SKM-1 (cell line): ENCODE measurements at regions not wholly inside any gene's neighbourhood (a gene's known extent, or its start where the extent isn't known, plus 50 kb on each side); places are given as distances from the start of the nearest gene placed in this dataset.

Source experiments
- DNase-seq: peaks from one replicate; lab custom pipeline; 2025; ENCODE audit not compliant: unreplicated experiment; lab: John Stamatoyannopoulos, UW

DNA sequence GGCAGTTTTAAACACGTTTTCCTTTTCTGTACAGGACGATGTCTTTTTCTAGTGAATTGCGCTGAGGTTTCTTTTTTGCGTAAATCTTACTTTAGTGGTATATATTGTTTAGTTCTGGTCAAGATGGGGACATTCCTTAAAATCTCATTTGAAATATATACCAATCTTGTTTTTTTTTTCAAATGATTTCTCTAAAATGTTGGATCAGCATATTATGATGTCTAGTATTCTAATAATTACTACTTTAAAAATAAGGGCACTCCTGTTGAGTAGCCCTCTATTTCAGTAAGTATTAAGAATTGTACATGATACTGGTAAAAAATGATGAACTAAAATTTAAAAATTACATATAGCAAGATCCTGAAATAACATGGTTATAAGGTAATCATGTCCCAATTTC, 224.1 kb upstream of the ARHGAP24 start:
- DNase-seq, result no peak

DNA sequence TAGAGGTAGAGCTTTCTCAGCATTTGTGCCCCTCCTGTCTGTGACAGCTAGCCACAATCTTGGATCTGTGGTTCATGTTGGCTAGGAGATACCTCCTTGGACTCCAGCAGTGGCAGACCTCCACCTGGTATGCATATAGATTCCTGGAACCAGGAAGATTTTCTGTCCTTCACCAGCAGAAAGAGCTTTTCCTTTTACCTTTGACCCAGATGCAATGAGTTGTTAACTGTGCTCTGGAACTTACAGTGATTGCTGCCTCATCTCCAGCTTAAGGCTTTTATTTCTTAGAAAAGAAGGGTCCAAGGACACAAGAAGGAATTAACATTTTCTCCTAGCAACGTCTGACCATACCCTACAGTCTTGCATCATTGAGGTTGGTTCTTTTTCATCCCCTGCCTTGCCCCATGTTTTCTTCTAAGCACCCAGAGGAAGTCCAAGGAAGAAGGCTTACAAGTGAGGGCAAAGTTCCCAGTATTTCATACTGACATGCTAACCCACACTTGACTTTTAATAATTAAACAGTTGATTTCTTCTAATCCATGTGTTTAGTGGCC, 217.1 kb upstream of the ARHGAP24 start:
- no peak for DNase-seq

DNA sequence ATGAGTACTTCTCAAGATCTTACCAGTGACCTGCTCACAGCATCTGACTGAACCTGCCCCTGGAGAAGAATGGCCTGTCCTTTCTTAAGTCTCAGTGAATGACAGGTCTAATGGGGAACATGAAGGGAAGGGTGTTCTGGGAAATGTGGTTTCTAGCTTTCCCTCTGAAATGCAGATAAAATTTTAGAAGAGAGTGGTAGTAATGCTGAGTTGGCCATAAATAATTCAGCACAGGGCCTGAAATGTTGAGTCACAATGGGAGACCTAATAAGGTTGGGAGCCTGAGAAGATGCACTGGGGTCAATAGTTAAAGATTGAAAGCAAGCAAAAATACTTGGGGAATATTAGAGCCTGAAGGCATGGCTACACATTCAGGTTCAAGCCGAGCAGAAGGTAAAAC, 214.9 kb upstream of the ARHGAP24 start:
- no peak for DNase-seq

DNA sequence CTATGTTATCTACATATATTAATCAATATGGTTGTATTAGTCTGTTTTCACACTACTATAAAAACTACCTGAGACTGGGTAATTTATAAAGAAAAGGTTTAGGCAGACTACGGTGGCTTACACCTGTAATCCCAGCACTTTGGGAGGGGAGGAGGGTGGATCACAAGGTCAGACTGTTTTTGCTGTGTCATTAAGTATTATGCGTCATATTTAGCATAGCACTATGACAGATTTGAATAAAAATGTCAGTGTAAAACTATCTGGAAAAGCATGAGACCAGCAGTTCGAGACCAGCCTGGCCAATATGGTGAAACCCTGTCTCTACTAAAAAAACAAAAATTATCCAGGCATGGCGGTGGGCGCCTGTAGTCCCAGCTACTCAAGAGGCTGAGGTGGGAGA, 209.7 kb upstream of the ARHGAP24 start:
- DNase-seq, result no peak

DNA sequence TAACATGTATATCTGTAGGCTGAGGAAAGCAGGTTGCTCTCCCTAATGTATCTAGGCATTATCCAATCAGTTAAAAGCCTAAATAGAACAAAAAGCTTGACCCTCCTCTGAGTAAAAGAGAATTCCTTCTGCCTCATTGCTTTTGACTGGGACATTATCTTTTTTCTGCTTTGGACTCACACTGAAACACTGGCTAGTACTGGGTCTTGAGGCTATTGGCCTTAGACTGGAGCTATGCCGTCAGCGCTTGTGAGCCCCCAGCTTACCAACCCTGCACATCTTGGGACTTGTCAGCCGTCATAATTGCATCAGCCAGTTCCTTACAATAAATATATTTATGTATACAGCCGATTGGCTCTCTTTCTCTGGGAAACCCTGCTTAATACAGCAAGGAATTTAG, 206.8 kb upstream of the ARHGAP24 start:
- DNase-seq, result no peak

DNA sequence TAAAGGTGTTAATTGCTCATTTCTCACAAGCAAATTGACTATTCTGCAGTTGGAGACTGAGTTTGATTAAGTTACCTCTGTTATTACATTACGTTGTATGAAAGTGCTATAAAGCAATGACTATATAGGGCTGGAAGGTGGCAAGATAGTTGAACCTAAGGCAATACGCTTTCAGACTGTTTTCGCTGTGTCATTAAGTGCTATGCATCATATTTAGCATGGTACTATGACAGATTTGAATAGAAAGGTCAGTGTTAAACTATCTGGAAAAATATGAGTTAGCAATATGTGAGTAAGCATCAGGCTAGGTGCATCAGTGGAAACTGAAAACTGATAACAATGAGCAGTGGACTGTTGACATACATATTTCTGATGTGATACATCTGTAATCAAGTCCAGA, 206.0 kb upstream of the ARHGAP24 start:
- DNase-seq, result no peak

DNA sequence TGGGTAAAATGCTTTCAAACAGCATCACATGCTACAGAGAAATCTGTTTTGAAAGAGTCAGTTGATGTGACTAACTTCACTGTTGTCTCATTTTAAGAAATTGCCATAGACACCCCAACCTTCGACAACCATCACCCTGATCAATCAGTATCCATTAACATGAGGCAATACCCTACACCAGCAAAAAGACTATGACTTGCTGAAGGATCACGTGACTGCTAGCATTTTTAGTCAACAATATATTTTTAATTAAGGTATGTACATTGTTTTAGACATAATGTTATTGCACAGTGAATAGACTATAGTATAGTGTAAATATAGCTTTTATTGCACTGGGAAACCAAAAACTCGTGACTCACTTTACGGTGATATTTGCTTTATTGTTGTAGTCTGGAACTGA, 200.0 kb upstream of the ARHGAP24 start:
- DNase-seq, result no peak

DNA sequence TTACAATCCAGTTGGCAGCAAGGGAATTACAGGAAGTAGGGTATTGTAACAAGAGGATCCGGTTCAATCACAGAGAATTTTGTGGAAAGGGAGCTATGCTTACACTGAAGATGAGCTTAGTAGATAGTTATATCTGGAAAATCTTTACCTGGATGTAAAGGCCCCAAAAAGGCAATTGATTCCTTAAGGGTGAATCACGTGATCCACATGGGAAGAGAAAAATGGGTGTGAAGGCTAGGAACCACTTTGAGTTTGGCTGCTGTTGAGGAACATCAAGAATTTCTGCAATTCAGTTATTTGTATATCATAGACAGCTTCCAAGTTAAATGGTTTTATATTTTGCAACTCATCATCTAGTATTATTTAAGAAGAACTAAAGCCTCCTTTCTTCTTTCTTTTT, 194.0 kb upstream of the ARHGAP24 start:
- no peak for DNase-seq

DNA sequence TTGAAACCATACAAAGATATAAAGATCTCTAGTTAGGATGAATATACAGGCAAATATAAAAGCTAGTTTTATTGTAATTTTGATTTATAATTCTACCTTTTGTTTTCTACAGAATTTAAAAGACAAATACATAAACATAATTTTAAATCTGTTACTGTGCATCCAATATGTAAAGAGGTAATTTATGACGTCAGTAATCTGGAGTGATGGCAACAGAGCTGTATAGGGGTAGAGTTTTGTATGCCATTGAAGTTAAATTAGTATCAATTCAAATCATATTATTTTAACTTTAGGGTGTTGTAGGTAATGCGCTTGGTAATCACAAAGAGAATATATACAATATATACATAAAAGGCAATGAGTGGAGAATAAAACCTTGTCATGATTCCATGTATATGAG, 183.7 kb upstream of the ARHGAP24 start:
- no peak for DNase-seq

DNA sequence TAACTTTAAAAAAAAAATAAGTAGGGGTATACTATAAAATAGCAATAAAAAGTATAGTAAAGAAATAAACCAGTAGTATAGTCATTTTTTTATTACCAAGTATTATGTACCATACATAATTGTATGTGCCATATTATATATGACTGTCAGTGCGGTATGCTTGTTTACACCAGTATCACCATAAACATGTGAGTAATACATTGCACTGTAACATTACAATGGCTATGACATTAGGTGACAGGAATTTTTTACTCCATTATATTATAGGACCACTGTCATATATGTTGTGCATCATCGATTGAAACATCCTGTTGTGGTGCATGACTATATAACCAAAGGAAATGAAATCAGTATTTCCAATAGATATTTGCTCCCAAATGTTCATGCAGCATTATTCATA, 176.9 kb upstream of the ARHGAP24 start:
- DNase-seq, result no peak

DNA sequence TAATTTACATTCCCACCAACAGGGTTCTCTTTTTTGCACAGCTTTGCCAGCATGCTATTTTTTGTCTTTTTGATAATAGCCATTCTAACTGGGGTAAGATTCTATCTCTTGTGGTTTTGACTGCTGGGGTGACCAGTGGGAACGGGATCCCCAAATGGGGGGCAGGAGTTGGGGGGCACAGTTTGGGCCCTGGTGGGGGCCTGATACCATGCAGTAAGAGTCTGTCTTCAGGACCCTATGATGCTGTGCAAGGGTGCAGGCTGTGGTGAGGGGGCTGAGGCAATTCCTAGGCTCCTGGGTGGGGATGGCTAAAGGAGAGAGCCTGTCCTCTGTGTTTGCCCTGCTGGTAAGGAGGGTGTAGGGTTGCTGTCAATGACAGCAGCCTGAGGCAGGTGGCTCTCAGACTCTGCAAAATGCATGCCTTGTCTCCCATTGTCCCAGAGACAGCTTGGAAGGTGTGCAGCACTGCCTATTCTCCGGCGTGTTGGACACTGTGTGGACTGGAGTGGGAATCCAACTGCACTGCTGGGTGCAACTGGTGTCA, 172.7 kb upstream of the ARHGAP24 start:
- DNase-seq, result no peak

DNA sequence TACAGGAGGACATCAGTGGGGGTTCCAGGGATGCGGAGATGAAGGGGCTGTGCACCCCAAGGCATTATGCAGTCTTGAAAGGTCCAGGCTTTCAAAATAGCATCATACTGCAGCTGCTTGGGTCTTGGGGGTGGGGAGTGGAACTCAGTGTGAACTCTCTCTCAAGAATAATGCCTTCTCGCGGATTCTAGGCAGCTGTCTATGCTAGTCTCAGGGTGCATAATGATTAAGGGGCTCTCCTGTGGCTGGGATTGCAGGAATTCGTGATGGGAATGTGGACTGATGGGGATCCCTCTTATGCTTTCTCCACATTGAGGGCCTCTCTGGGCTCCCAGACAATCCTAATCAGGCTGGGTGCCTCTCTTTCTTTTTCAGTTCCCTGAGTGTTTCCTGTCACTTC, 172.2 kb upstream of the ARHGAP24 start:
- no peak for DNase-seq

DNA sequence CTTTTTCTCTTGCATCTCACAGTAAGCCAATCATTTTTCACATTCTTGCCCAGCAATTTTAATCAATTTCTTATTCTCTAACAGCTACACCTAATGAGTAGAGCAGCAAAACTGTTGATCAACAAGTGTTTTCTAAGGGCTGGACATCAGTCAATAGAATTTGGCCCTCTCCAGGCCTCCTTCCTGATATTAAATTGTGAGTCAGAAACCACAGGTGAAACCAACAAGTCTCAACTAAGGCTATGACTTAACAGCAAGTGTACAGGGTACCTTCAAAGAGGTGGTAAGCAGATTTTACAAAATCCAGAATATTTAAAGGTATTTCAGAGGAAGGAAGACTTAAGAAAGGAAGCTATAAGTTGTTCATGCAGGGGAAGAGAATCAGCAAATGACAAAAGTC, 156.5 kb upstream of the ARHGAP24 start:
- no peak for DNase-seq

DNA sequence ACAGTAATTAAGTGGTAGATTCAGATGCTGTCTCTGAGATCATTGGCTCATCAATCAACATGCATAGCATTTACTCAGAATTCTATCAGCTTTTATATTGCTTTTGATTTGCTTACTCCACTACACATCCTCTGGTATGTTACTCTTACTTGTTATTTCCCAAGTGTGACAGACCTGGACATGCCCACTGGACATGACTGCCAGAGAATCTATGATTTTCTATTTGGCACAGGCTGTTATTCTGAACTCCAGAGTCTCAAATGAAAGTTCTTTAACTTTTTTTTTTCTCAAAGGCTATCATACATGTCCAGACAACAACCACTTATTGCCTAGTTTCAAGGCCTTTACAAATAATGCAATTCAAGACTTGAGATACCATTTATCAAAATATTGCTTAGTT, 116.1 kb upstream of the ARHGAP24 start:
- DNase-seq, result no peak

DNA sequence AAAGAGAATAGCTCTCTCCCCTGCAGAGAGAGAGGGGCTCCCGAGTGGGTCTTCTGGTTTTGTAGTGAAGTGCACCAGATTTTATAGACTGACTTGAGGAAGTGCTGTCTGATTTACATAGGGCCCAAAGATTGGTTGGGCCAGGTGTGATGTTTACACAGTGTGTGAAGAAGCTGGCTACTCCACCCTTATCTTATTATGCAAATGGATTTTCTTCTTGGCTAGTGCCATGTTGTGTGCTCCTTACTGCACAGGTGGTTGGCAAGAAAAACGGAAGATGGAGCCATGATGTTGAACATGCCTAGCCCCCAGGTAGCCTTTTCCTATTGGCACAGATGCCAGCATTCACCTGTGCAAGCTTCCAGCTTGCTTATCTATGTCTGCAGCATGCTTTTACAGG, 112.4 kb upstream of the ARHGAP24 start:
- no peak for DNase-seq

DNA sequence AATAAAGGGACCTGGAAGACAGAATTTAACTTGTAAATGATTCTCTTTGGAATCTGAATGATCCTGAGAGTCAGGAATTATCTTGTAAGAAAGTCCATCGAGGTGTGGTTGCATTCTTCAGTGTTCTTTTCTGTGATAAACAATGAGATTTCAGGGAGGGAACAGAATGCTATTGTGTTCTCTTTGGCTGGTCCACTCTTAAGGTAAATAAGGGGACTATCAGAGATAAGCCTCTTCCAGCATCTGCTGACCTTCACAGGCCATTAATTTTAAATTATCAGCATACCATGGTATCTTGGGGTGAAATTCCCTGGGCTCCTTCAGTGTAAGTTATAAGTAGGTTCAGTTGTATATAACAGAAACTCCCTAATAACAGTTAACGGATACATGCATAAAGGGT, 107.1 kb upstream of the ARHGAP24 start:
- no peak for DNase-seq

DNA sequence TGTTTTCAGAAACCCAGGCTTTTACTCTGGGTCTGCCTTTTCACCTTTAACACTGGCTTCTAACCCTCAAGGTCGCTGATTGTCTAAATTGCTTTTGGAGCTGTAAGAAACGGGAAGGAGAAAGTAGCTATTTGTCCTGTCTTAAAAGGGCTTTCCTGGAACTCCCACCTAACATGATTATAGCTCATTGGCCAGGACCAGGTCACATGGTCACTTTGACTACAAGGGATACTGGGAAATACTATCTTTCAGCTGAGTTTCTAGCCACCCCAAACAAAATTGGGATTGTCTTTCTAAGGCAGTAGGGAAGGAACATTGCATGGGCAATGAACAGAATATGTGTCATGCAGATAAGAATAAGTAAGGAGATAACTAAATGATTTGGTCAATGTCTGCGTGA, 106.7 kb upstream of the ARHGAP24 start:
- DNase-seq, result no peak

DNA sequence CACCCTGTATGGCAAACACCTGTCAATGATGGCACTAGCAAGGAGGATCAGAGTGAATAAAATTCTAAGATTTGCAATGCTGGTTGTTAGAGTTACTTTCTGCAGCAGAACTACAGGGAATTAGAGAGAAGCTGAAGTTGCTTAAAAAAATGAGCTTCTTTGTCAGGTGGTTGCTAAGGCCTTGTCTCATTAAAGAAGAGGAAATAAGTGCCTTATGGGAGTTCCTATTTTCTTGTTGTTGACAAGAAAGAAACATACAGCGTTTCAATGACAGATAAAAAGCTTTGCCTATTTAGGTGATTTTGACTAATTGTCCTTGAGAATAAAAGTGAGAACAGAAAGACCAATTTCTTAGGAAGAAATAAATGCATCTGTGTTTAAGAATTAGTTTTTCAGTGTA, 106.0 kb upstream of the ARHGAP24 start:
- DNase-seq, result peak; percentile 24

DNA sequence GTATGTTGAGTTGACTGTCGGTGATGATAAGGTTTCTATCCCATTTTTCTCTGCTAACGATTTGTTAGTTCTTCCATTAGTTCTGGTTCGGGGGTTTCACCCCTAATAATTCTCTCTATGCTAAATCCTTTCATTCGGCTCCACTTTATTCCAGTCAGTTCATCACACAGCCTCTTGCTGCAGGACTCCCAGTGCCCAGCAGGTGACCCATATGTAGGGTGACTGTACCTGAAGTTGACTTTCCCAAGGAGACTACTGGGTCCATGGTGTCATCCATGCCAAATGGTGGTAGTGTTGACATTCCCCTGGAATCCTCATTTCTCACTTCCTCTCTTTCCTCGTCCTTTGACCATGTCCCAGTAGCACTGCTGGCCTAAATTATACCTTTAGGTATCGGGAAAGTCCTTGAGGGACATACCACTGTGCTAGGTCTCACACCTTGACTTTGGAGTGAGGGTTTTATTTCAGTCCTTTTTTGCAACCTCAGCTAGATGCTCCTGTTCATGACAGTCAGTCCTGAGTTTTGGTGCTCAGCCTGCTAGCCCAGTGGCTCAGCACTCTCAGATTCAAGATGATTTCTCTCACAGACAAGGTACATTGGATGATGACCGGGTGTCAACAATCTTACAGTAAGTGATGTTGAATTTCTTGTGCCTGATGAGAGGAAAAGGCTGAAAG, 105.1 kb upstream of the ARHGAP24 start:
- no peak for DNase-seq

DNA sequence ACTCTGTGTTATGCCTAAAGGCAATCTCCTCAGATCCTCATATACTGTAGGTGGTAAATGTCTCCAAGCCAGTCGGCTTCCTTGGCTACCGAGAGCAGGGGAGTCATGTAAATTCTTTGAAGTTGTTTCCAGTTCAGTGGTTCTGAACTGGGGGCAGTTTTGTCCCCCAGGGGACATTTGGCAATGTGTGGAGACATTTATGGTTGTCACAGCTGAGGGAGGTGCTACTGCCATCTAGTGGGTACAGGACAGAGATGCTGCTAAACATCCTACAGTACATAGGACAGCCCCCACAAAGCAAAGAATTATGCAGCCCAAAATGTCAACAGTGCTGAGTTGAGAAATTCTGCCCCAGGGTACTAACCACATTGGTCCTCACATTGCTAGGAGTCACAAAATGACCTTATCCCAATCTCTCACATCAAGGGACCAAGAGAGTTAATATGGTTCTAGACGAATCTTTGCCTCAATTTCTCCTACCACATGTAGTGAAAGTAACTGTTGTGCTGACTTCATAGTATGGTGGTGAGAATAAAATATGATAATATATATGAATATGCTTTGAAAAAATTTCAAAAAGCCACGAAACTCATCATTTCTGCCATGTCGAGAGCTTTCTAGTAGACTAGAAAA, 104.4 kb upstream of the ARHGAP24 start:
- DNase-seq, result no peak

DNA sequence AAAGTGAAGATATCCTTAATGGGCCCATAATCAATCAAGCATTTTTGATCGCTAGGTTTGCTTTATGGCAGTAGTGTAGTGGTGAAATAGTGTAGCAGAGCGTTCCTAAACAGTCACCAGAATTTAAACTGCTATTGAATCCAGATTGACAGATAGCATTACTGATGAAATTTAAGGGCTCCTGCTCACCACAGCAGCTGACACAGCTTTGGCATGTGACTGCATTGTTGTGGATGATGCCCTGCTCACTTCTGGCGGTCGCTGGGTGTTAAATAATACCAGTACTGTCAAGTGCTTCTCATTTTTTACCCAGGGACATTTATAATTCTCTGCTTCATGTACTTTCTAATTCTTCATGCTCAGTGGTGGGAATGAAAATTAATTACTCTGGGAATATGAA, 102.0 kb upstream of the ARHGAP24 start:
- no peak for DNase-seq

DNA sequence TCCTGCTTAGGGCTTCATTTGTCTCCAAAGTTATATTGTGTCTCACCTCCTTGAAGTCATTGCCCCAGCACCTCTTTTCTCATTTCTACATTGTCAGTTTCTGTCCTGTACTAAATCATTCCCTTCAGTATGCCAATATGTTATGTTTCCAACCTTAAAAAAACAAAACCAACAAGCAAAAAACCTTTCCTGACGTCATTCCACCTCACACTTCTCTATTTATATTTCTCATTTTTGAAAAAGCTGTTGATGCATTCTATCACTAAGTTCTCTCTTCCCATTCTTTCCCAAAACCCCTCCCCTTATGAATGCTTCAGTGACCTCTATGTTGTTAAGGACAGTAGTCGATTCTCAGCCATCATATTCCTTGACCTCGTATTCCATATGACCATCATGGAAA, 98.7 kb upstream of the ARHGAP24 start:
- no peak for DNase-seq

DNA sequence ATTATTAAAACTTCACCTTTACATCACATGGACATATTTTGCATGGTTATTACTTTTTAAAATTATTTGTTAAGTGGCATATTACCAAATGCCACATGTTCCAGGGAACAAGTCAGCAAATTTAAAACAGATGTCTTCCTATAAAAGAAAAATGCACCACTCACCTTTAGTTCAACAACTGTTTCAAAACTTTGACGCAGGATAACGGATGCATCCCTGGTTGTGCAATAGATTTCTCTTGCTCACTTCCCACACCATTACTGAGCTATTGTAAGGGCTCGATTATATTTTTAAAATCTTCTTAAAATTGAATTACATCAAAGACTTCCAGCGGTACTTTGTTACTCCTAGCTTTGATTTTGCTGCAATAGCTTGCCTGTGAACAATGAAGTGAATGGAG, 93.0 kb upstream of the ARHGAP24 start:
- DNase-seq, result no peak
